HEK293 (cell line): ENCODE measurements at regions not wholly inside any gene's neighbourhood (a gene's known extent, or its start where the extent isn't known, plus 50 kb on each side); places are given as distances from the start of the nearest gene placed in this dataset.

Experiments used
- CTCF ChIP-seq: fragments of 450-650 bp; formaldehyde crosslinking; IDR thresholded peaks from 2 replicates; pipeline ENCODE4 v1.5.1; 2016; ENCODE audit warnings: missing biosample characterization, missing genetic modification characterization
- GLIS1 ChIP-seq: fragments of 450-650 bp; formaldehyde crosslinking; IDR thresholded peaks from 2 replicates; pipeline ENCODE4 v1.5.1; 2016; ENCODE audit warnings: missing biosample characterization, missing genetic modification characterization
- PATZ1 ChIP-seq: fragments of 450-650 bp; formaldehyde crosslinking; IDR thresholded peaks from 2 replicates; pipeline ENCODE4 v1.5.1; 2016; ENCODE audit warnings: missing biosample characterization, missing genetic modification characterization
- SP2 ChIP-seq: fragments of 450-650 bp; formaldehyde crosslinking; IDR thresholded peaks from 2 replicates; pipeline ENCODE4 v1.5.1; 2016; ENCODE audit warnings: missing biosample characterization, missing genetic modification characterization
- ZIC2 ChIP-seq: fragments of 450-650 bp; formaldehyde crosslinking; IDR thresholded peaks from 2 replicates; pipeline ENCODE4 v1.5.1; 2016; ENCODE audit warnings: missing biosample characterization, missing genetic modification characterization
- ZNF121 ChIP-seq: fragments of 450-650 bp; formaldehyde crosslinking; IDR thresholded peaks from 2 replicates; pipeline ENCODE4 v1.5.1; 2016; ENCODE audit warnings: missing biosample characterization, missing genetic modification characterization
- ZNF140 ChIP-seq: fragments of 450-650 bp; formaldehyde crosslinking; IDR thresholded peaks from 2 replicates; pipeline ENCODE4 v1.5.1; 2016; ENCODE audit warnings: missing biosample characterization, missing genetic modification characterization
- ZNF175 ChIP-seq: fragments of 450-650 bp; formaldehyde crosslinking; IDR thresholded peaks from 2 replicates; pipeline ENCODE4 v1.5.1; 2016; ENCODE audit warnings: missing biosample characterization, missing genetic modification characterization
- ZNF23 ChIP-seq: fragments of 450-650 bp; formaldehyde crosslinking; IDR thresholded peaks from 2 replicates; pipeline ENCODE4 v1.5.1; 2016; ENCODE audit warnings: missing biosample characterization, missing genetic modification characterization, borderline replicate concordance
- ZNF335 ChIP-seq: fragments of 450-650 bp; formaldehyde crosslinking; conservative IDR thresholded peaks from 2 replicates; pipeline ENCODE4 v1.5.1; 2016; ENCODE audit warnings: missing biosample characterization, missing genetic modification characterization
- ZNF558 ChIP-seq: fragments of 450-650 bp; formaldehyde crosslinking; IDR thresholded peaks from 2 replicates; pipeline ENCODE4 v1.5.1; 2016; ENCODE audit warnings: missing biosample characterization, missing genetic modification characterization
- ZNF571 ChIP-seq: fragments of 450-650 bp; formaldehyde crosslinking; IDR thresholded peaks from 2 replicates; pipeline ENCODE4 v1.5.0; 2017; ENCODE audit warnings: missing biosample characterization, missing genetic modification characterization
- TF ChIP-seq, protein P1 (sequence below): fragments of 450-650 bp; formaldehyde crosslinking; IDR thresholded peaks from 2 replicates; pipeline ENCODE4 v1.5.1; 2016; ENCODE audit warnings: missing biosample characterization, missing genetic modification characterization

DNA sequence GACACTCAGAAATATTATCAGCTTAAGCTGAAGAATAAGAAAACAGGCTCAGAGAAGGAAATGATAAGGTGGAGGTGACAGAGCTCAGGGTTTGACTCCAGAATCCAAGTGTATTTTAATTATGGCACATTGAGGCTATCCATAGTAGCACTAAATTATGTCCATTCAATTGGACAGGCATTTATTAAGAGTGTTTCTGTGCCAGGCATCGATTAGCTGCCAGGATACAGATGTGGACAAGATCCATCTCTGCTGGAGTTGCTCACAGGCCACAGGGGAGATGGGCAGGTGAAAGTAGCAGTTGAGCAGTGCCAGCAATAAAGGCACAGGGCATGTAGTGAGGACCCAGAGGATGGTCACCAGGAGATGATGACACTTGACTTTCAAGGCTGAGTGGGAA, 592.5 kb downstream of the INSC start:
- TF ChIP-seq GLIS1 (tag by site-specific recombination) (no peak), ZNF175 (tag by site-specific recombination) (no peak), ZNF335 (tag by site-specific recombination) (no peak), ZNF558 (no peak), CTCF (tag by site-specific recombination) (no peak), PATZ1 (tag by site-specific recombination) (no peak), ZNF140 (tag by site-specific recombination) (no peak), ZNF23 (no peak), ZNF121 (no peak), ZNF571 (no peak), SP2 (no peak), ZIC2 (tag by site-specific recombination) (no peak)
- TF ChIP-seq, protein P1, sequence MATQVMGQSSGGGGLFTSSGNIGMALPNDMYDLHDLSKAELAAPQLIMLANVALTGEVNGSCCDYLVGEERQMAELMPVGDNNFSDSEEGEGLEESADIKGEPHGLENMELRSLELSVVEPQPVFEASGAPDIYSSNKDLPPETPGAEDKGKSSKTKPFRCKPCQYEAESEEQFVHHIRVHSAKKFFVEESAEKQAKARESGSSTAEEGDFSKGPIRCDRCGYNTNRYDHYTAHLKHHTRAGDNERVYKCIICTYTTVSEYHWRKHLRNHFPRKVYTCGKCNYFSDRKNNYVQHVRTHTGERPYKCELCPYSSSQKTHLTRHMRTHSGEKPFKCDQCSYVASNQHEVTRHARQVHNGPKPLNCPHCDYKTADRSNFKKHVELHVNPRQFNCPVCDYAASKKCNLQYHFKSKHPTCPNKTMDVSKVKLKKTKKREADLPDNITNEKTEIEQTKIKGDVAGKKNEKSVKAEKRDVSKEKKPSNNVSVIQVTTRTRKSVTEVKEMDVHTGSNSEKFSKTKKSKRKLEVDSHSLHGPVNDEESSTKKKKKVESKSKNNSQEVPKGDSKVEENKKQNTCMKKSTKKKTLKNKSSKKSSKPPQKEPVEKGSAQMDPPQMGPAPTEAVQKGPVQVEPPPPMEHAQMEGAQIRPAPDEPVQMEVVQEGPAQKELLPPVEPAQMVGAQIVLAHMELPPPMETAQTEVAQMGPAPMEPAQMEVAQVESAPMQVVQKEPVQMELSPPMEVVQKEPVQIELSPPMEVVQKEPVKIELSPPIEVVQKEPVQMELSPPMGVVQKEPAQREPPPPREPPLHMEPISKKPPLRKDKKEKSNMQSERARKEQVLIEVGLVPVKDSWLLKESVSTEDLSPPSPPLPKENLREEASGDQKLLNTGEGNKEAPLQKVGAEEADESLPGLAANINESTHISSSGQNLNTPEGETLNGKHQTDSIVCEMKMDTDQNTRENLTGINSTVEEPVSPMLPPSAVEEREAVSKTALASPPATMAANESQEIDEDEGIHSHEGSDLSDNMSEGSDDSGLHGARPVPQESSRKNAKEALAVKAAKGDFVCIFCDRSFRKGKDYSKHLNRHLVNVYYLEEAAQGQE (tag by site-specific recombination): no peak
